GM23338 (cell line): ENCODE measurements at regions not wholly inside any gene's neighbourhood (a gene's known extent, or its start where the extent isn't known, plus 50 kb on each side); places are given as distances from the start of the nearest gene placed in this dataset.

ENCODE experiments used
- CREB1 ChIP-seq: fragments of 250-450 bp; sonication (Bioruptor Pico); IDR thresholded peaks from 2 replicates; pipeline ENCODE4 v1.5.0; 2020; ENCODE audit warnings: low read depth, mild to moderate bottlenecking, moderate library complexity
- CTCF ChIP-seq, 2 experiments: fragments of 200-600 bp in 1 of 2; sonication (generic) in 1 of 2; conservative IDR thresholded peaks; 2 replicates each; pipeline versions ENCODE4 v1.5.1 to v1.6.1; 2016 to 2017; ENCODE audit warnings: antibody characterized with exemption in 2 of 2, low read depth in 2 of 2, mild to moderate bottlenecking in 2 of 2, moderate library complexity in 1 of 2
- EZH2 ChIP-seq: fragments of 200-600 bp; sonication (generic); IDR thresholded peaks from one replicate; pipeline ENCODE4 v1.8.0; 2017; ENCODE audit warnings: antibody characterized with exemption, mild to moderate bottlenecking, low read depth; ENCODE audit not compliant: unreplicated experiment
- ZNF462 ChIP-seq: fragments of 250-450 bp; sonication (Bioruptor Pico); IDR thresholded peaks from 2 replicates; pipeline ENCODE4 v1.5.0; 2020; ENCODE audit warnings: mild to moderate bottlenecking, moderate library complexity

- TF ChIP-seq CTCF (conservative IDR thresholded peaks at IDR 0.05; ENCODE audit: low read depth in 2 of 2): no peak
- no peak for TF ChIP-seq ZNF462 (CRISPR knock-in tag)
- TF ChIP-seq EZH2: no peak
- no peak for TF ChIP-seq CREB1
These were observed 73.8 kb upstream of the DUSP10 start for GRCh38 chr1:221815660-221816059.
